ENCODE measurements at regions not wholly inside any gene's neighbourhood (a gene's known extent, or its start where the extent isn't known, plus 50 kb on each side); places are given as distances from the start of the nearest gene placed in this dataset.

GRCh38 chr18:8899000-8899399 lies 193.6 kb downstream of the MTCL1 start:
- DNase-seq (ENCODE audit: low spot score) = no peak
- Histone ChIP-seq H3K4me1 (ENCODE audit: control insufficient read depth in 4 of 4, insufficient read depth in 4 of 4, low read length in 3 of 4) (no peaks in the 10 kb centered on the region), H3K27me3 (ENCODE audit: control insufficient read depth in 4 of 4, insufficient read depth in 4 of 4, low read length in 3 of 4) (no peaks in the 10 kb centered on the region), H3K9ac (ENCODE audit: low read depth in 1 of 2, low read length in 2 of 2) (no peak overlapping the region), H3K27ac (ENCODE audit: low read depth in 1 of 2, low read length in 2 of 2) (no peak overlapping the region), H3K4me3 (ENCODE audit: low read depth in 1 of 3, low read length in 3 of 3) (no peak overlapping the region), H3K36me3 (ENCODE audit: control insufficient read depth in 4 of 4, insufficient read depth in 3 of 4, low read depth in 1 of 4, low read length in 3 of 4) (no peaks in the 10 kb centered on the region), H3K9me3 (ENCODE audit: control insufficient read depth in 4 of 4, low read length in 3 of 4) (no peaks in the 10 kb centered on the region)
- no peak for TF ChIP-seq TAF1 (conservative IDR thresholded peaks at IDR 0.05)
- 74% methylated on average over 3 of the region's 3 CpGs for WGBS

- no peaks in the 10 kb centered on the region for H3K36me3 ChIP-seq (ENCODE audit: control insufficient read depth in 4 of 4, insufficient read depth in 3 of 4, low read depth in 1 of 4, low read length in 3 of 4)
- WGBS = 96% methylated on average over 2 of the region's 2 CpGs
- no peaks in the 10 kb centered on the region for H3K4me1 ChIP-seq (ENCODE audit: control insufficient read depth in 4 of 4, insufficient read depth in 4 of 4, low read length in 3 of 4)
- no peaks in the 10 kb centered on the region for H3K27me3 ChIP-seq (ENCODE audit: control insufficient read depth in 4 of 4, insufficient read depth in 4 of 4, low read length in 3 of 4)
- TF ChIP-seq ATF3 (IDR thresholded peaks at IDR 0.05) (no peak), YY1 (IDR thresholded peaks at IDR 0.05) (no peak), ZBTB33 (IDR thresholded peaks at IDR 0.05) (no peak), MAX (IDR thresholded peaks at IDR 0.05) (no peak), CTCF (IDR thresholded peaks at IDR 0.05; ENCODE audit: low read depth, low read length, missing input control) (no peak), TAF1 (conservative IDR thresholded peaks at IDR 0.05) (no peak), EGR1 (IDR thresholded peaks at IDR 0.05; ENCODE audit: low read depth in 2 of 2) (no peak), HNF4G (IDR thresholded peaks at IDR 0.05) (no peak), HNF4A (conservative IDR thresholded peaks at IDR 0.05) (no peak), GABPA (IDR thresholded peaks at IDR 0.05 in 1 of 2, conservative IDR thresholded peaks at IDR 0.05 in 1 of 2) (no peak), RAD21 (IDR thresholded peaks at IDR 0.05) (no peak), REST (IDR thresholded peaks at IDR 0.05) (no peak), NR2F2 (IDR thresholded peaks at IDR 0.05) (no peak), JUND (IDR thresholded peaks at IDR 0.05) (no peak), FOXA1 (IDR thresholded peaks at IDR 0.05) (no peak)
- no peak overlapping the region for H3K27ac ChIP-seq (ENCODE audit: low read depth in 1 of 2, low read length in 2 of 2)
- no peak overlapping the region for H3K9ac ChIP-seq (ENCODE audit: low read depth in 1 of 2, low read length in 2 of 2)
- no peak overlapping the region for H3K4me3 ChIP-seq (ENCODE audit: low read depth in 1 of 3, low read length in 3 of 3)
- no peaks in the 10 kb centered on the region for H3K9me3 ChIP-seq (ENCODE audit: control insufficient read depth in 4 of 4, low read length in 3 of 4)
- no peak for DNase-seq (ENCODE audit: low spot score)
These were observed 195.2 kb downstream of the MTCL1 start for GRCh38 chr18:8900552-8900951.
